Neural progenitor cell (in vitro differentiated cells): ENCODE measurements at regions not wholly inside any gene's neighbourhood (a gene's known extent, or its start where the extent isn't known, plus 50 kb on each side); places are given as distances from the start of the nearest gene placed in this dataset.

Experiments used
- DNase-seq: peaks from one replicate; pipeline ENCODE4 v3.0.0-alpha.2; 2016; ENCODE audit warnings: low spot score
- H2AFZ ChIP-seq: fragments of 200-600 bp; sonication (generic); replicated peaks from 2 replicates; pipeline ENCODE4 v1.6.1; 2016; ENCODE audit warnings: antibody characterized with exemption
- H3F3A ChIP-seq: fragments of 200-600 bp; sonication (generic); 2 replicates; pipeline ENCODE4 v1.6.1; 2016; ENCODE audit warnings: antibody characterized with exemption, low read depth
- H3K27ac ChIP-seq: fragments of 200-600 bp; sonication (generic); 2 replicates; pipeline ENCODE4 v1.5.1; 2016; ENCODE audit warnings: mild to moderate bottlenecking
- H3K27me3 ChIP-seq: fragments of 200-600 bp; sonication (generic); 2 replicates; pipeline ENCODE4 v1.6.1; 2016; ENCODE audit warnings: mild to moderate bottlenecking, moderate library complexity
- H3K36me3 ChIP-seq: fragments of 200-600 bp; sonication (generic); 2 replicates; pipeline ENCODE4 v1.5.1; 2016
- H3K4me1 ChIP-seq: fragments of 200-600 bp; sonication (generic); 2 replicates; pipeline ENCODE4 v1.6.1; 2016; ENCODE audit warnings: mixed run types
- H3K4me2 ChIP-seq: fragments of 200-600 bp; sonication (generic); 2 replicates; pipeline ENCODE4 v1.6.1; 2016
- H3K4me3 ChIP-seq: fragments of 200-600 bp; sonication (generic); 2 replicates; pipeline ENCODE4 v1.5.1; 2016
- H3K79me2 ChIP-seq: fragments of 200-600 bp; sonication (generic); 2 replicates; pipeline ENCODE4 v1.6.1; 2016; ENCODE audit warnings: low read depth
- H3K9ac ChIP-seq: fragments of 200-600 bp; sonication (generic); 2 replicates; pipeline ENCODE4 v1.6.1; 2016
- H3K9me3 ChIP-seq: fragments of 200-600 bp; sonication (generic); 2 replicates; pipeline ENCODE4 v1.5.1; 2016; ENCODE audit warnings: low read depth
- H4K20me1 ChIP-seq: fragments of 200-600 bp; sonication (generic); 2 replicates; pipeline ENCODE4 v1.6.1; 2016; ENCODE audit warnings: low read depth
- H3K27ac Mint-ChIP-seq: 3 replicates; pipeline ENCODE4 v1.8.0; 2021; ENCODE audit warnings: mixed read lengths
- H3K27me3 Mint-ChIP-seq: 2 replicates; pipeline ENCODE4 v1.8.0; 2022; ENCODE audit warnings: low read depth, mild to moderate bottlenecking, inconsistent platforms, moderate library complexity, mixed read lengths; ENCODE audit not compliant: insufficient read depth
- H3K36me3 Mint-ChIP-seq: 3 replicates; pipeline ENCODE4 v1.8.0; 2021; ENCODE audit warnings: mixed read lengths
- H3K4me1 Mint-ChIP-seq: 3 replicates; pipeline ENCODE4 v1.8.0; 2021; ENCODE audit warnings: mixed read lengths
- H3K4me3 Mint-ChIP-seq: 3 replicates; pipeline ENCODE4 v1.8.0; 2021; ENCODE audit warnings: mild to moderate bottlenecking, moderate library complexity, mixed read lengths
- H3K9me3 Mint-ChIP-seq: 3 replicates; pipeline ENCODE4 v1.8.0; 2020; ENCODE audit warnings: mixed read lengths
- EZH2 ChIP-seq: fragments of 200-600 bp; sonication (generic); IDR thresholded peaks from 2 replicates; pipeline ENCODE4 v1.6.1; 2017; ENCODE audit warnings: antibody characterized with exemption, mild to moderate bottlenecking, moderate library complexity
- EZH2phosphoT487 ChIP-seq: fragments of 200-600 bp; sonication (generic); IDR thresholded peaks from 2 replicates; pipeline ENCODE4 v1.6.1; 2017; ENCODE audit warnings: antibody characterized with exemption
- TF ChIP-seq, protein P1 (sequence below): fragments of 200-600 bp; sonication (generic); IDR thresholded peaks from 2 replicates; pipeline ENCODE4 v1.5.1; 2017; ENCODE audit warnings: antibody characterized with exemption, mild to moderate bottlenecking

- H3K9ac ChIP-seq: no peak overlapping the region
- H3K27me3 Mint-ChIP-seq: peaks cover 5% of the 10 kb centered on the region
- no peaks in the 10 kb centered on the region for H3K27me3 ChIP-seq
- no peak overlapping the region for H2AFZ ChIP-seq
- H3K4me1 ChIP-seq: peaks cover 7% of the 10 kb centered on the region
- H3K36me3 ChIP-seq: no peaks in the 10 kb centered on the region
- H3K4me3 Mint-ChIP-seq: no peak overlapping the region
- no peaks in the 10 kb centered on the region for H3K79me2 ChIP-seq
- H3K9me3 ChIP-seq: no peaks in the 10 kb centered on the region
- H3K4me1 Mint-ChIP-seq: peaks cover 11% of the 10 kb centered on the region
- H3F3A ChIP-seq: no peaks in the 10 kb centered on the region
- no peak overlapping the region for H3K27ac ChIP-seq
- no peak for DNase-seq
- TF ChIP-seq, protein P1, sequence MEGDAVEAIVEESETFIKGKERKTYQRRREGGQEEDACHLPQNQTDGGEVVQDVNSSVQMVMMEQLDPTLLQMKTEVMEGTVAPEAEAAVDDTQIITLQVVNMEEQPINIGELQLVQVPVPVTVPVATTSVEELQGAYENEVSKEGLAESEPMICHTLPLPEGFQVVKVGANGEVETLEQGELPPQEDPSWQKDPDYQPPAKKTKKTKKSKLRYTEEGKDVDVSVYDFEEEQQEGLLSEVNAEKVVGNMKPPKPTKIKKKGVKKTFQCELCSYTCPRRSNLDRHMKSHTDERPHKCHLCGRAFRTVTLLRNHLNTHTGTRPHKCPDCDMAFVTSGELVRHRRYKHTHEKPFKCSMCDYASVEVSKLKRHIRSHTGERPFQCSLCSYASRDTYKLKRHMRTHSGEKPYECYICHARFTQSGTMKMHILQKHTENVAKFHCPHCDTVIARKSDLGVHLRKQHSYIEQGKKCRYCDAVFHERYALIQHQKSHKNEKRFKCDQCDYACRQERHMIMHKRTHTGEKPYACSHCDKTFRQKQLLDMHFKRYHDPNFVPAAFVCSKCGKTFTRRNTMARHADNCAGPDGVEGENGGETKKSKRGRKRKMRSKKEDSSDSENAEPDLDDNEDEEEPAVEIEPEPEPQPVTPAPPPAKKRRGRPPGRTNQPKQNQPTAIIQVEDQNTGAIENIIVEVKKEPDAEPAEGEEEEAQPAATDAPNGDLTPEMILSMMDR: no peak
- TF ChIP-seq EZH2phosphoT487 (no peak), EZH2 (no peak)
- no peaks in the 10 kb centered on the region for H3K36me3 Mint-ChIP-seq
- H3K27ac Mint-ChIP-seq: no peak overlapping the region
- no peak overlapping the region for H3K4me3 ChIP-seq
- H4K20me1 ChIP-seq: no peaks in the 10 kb centered on the region
- H3K9me3 Mint-ChIP-seq: peaks cover 1% of the 10 kb centered on the region
- H3K4me2 ChIP-seq: no peak overlapping the region
Observed at GRCh38 chr5:133841831-133842750, 126.3 kb downstream of the C5orf15 start.

DNA sequence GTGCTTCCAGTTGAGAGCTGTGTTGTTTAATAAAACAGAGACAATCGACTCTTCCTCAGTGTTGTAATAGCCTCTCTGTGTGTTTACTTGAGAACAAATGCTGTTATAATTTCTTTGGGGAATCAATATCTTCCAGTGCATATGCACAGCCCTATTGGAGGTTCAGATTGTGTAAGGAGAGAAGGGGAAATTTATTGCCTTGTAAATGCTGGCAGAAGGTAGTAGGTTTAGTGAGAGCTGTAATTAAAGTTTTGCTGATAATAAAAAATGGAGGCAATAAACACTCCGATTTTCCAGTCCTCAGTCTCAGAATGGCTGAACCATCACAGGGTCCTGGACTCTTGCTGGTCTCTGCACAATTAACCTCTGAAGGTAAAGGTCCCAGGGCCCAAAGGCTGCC, 128.3 kb downstream of the C5orf15 start:
- peaks cover 4% of the 10 kb centered on the region for H3K27me3 ChIP-seq
- peaks cover 7% of the 10 kb centered on the region for H3K4me1 ChIP-seq
- H3K4me2 ChIP-seq: no peak overlapping the region
- H3K4me3 ChIP-seq: no peak overlapping the region
- H2AFZ ChIP-seq: no peak overlapping the region
- peaks cover 11% of the 10 kb centered on the region for H3K4me1 Mint-ChIP-seq
- peaks cover 5% of the 10 kb centered on the region for H3K27me3 Mint-ChIP-seq
- no peaks in the 10 kb centered on the region for H3K79me2 ChIP-seq
- H4K20me1 ChIP-seq: no peaks in the 10 kb centered on the region
- H3F3A ChIP-seq: no peaks in the 10 kb centered on the region
- no peaks in the 10 kb centered on the region for H3K36me3 ChIP-seq
- no peak overlapping the region for H3K27ac Mint-ChIP-seq
- H3K9me3 Mint-ChIP-seq: no peaks in the 10 kb centered on the region
- H3K27ac ChIP-seq: no peak overlapping the region
- no peak overlapping the region for H3K4me3 Mint-ChIP-seq
- H3K36me3 Mint-ChIP-seq: no peaks in the 10 kb centered on the region
- no peak for DNase-seq
- no peaks in the 10 kb centered on the region for H3K9me3 ChIP-seq
- H3K9ac ChIP-seq: no peak overlapping the region
- TF ChIP-seq, protein P1: no peak
- TF ChIP-seq EZH2 (no peak), EZH2phosphoT487 (no peak)

DNA sequence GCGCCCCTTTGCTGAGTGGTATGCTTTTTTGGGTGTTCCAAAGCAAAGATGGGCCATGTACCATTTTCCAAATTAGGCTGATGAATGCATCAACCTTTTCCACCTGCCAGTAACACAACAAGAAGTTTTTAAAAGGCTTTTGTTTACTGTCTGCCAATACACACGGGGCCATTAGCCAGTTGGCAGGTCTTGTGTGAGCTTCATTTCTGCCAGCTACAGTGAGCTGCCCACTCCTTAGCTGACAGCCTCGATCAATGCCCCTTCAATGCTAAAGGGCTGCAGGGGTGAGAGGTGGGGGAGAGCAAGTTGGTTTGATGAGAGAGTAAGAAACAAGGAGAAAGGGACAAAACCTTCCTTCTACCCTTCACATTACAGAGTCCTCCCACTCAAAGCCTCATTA, 128.7 kb downstream of the C5orf15 start:
- peaks cover 11% of the 10 kb centered on the region for H3K4me1 Mint-ChIP-seq
- Histone ChIP-seq H3K36me3 (no peaks in the 10 kb centered on the region), H3K79me2 (no peaks in the 10 kb centered on the region), H3K9me3 (no peaks in the 10 kb centered on the region), H3K9ac (no peak overlapping the region), H3K27ac (no peak overlapping the region), H3K4me2 (no peak overlapping the region), H3F3A (no peaks in the 10 kb centered on the region), H3K27me3 (peaks cover 4% of the 10 kb centered on the region), H3K4me1 (peaks cover 7% of the 10 kb centered on the region), H2AFZ (no peak overlapping the region), H3K4me3 (no peak overlapping the region), H4K20me1 (no peaks in the 10 kb centered on the region)
- no peaks in the 10 kb centered on the region for H3K9me3 Mint-ChIP-seq
- no peak overlapping the region for H3K4me3 Mint-ChIP-seq
- peaks cover 5% of the 10 kb centered on the region for H3K27me3 Mint-ChIP-seq
- no peaks in the 10 kb centered on the region for H3K36me3 Mint-ChIP-seq
- no peak for DNase-seq
- no peak overlapping the region for H3K27ac Mint-ChIP-seq
- TF ChIP-seq EZH2: no peak
- TF ChIP-seq, protein P1: no peak
- TF ChIP-seq EZH2phosphoT487: no peak
